C4-2B (cell line): ENCODE measurements at regions not wholly inside any gene's neighbourhood (a gene's known extent, or its start where the extent isn't known, plus 50 kb on each side); places are given as distances from the start of the nearest gene placed in this dataset.

Source experiments
- CTCF ChIP-seq: fragments of 450-650 bp; conservative IDR thresholded peaks from 2 replicates; pipeline ENCODE4 v1.5.1; 2017; ENCODE audit warnings: mild to moderate bottlenecking
- ZFX ChIP-seq: fragments of 450-650 bp; IDR thresholded peaks from 2 replicates; pipeline ENCODE4 v1.6.1; 2017

GRCh38 chr4:158384414-158384813 lies 137.3 kb upstream of the RXFP1 start:
- TF ChIP-seq CTCF (no peak), ZFX (no peak)
